Coronary artery (tissue), 2 donors: ENCODE measurements at regions not wholly inside any gene's neighbourhood (a gene's known extent, or its start where the extent isn't known, plus 50 kb on each side); places are given as distances from the start of the nearest gene placed in this dataset.
"Not testable (repeated sequence)": the region's sequence is repeated elsewhere in the genome, so short reads cannot be mapped to it uniquely, and the experiment has no call there.

Experiments
- DNase-seq: peaks from one replicate; pipeline ENCODE4 v3.0.0-alpha.2; 2017; ENCODE audit warnings: low spot score
- H3K27ac ChIP-seq, 2 donors: fragments of 200-600 bp; sonication (generic); one replicate each; pipeline ENCODE4 v1.5.1; 2016 to 2019
- H3K4me3 ChIP-seq: fragments of 200-600 bp; sonication (generic); 2 replicates; pipeline ENCODE4 v1.5.1; 2016; ENCODE audit warnings: mild to moderate bottlenecking, moderate library complexity
- TF ChIP-seq, protein P1 (sequence below): fragments of 200-600 bp; sonication (generic); IDR thresholded peaks from one replicate; pipeline ENCODE4 v1.5.1; 2019; ENCODE audit warnings: antibody characterized with exemption

DNA sequence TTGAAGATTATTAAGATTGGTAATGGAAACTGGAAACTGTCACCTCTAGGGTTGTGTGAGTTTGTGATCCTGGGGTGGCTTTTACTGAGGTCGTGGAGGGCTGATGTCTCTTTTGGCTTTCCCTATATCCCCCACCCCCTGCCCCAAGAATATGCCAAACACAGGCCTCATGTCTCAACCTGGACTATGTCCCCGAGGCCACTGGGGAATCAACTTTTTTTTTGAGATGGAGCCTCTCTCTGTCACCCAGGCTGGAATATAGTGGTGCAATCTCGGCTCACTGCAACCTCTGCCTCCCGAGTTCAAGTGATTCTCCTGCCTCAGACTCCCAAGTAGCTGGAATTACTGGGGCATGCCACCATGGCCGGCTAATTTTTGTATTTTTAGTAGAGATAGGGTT, 83.3 kb upstream of the RALGAPA2 start:
- TF ChIP-seq, protein P1, sequence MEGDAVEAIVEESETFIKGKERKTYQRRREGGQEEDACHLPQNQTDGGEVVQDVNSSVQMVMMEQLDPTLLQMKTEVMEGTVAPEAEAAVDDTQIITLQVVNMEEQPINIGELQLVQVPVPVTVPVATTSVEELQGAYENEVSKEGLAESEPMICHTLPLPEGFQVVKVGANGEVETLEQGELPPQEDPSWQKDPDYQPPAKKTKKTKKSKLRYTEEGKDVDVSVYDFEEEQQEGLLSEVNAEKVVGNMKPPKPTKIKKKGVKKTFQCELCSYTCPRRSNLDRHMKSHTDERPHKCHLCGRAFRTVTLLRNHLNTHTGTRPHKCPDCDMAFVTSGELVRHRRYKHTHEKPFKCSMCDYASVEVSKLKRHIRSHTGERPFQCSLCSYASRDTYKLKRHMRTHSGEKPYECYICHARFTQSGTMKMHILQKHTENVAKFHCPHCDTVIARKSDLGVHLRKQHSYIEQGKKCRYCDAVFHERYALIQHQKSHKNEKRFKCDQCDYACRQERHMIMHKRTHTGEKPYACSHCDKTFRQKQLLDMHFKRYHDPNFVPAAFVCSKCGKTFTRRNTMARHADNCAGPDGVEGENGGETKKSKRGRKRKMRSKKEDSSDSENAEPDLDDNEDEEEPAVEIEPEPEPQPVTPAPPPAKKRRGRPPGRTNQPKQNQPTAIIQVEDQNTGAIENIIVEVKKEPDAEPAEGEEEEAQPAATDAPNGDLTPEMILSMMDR = no peak
- DNase-seq = no peak
- Histone ChIP-seq H3K4me3 (no peak overlapping the region), H3K27ac (no peak overlapping the region)

DNA sequence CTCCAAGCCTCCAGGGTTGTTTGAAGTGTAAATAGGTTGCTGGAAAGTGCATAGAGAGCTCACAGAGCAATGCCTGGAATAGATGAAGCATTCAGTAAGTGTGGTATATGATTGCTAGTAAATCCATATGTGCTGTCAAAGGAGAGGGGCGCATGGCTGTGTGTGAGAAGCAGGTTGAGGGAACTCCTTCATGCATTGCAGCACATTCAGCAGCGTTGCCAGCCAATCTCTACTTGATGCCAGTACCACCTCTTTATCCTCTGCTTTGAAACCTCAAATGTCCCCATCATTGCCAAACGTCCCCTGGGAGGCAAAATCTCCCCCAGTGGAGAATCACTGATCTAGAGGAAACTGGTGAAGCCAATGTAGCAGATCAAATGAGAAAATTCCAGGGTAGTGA, 82.7 kb upstream of the RALGAPA2 start:
- no peak for DNase-seq
- H3K4me3 ChIP-seq = no peak overlapping the region
- TF ChIP-seq, protein P1 = no peak
- H3K27ac ChIP-seq = no peak overlapping the region

- TF ChIP-seq, protein P1 = no peak
- no peak for DNase-seq
- H3K4me3 ChIP-seq = no peak overlapping the region
- H3K27ac ChIP-seq = no peak overlapping the region
These were observed 81.1 kb upstream of the RALGAPA2 start for GRCh38 chr20:20793591-20793990.

DNA sequence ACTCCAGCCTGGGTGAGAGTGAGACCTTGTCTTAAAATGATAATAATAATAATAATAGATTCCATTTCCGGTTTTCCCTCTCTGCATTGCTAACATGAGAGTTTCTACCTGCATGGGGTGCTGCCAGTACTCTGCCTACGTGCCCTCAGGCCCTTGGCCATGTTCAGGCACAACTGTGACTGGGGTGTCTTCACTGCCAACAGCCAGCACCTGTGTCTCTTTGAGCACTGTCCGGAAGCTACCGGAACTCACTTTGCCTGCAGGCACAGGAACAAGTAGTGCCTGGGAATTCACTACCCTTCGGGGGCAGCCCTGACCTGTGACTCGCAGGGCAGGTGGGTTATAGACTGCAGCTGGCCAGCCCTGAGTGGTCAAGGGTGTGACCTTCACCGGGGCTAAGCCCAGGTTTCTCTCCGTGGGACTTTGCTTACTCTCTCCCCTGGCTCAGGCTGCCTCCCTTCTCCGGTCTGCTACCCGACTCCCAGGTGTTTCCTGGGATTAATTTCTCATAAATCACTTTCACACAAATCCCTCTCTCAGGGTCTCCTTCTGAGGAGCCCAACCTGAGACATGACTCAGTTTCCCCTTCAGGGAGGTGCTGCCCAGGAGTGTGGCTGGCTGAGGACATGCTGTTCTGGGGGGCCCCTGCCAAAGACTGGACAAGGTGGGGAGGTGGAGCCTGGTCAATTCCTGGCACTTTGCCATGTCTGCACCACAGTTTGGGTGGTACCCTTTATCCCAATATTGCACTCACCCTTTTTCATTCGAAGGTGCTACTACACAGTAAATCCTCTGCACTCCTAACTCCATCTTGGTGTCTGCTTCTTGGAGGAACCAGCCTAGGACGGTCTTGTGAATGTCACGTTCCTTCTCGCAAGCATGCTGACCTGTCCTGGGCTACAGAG, 79.5 kb upstream of the RALGAPA2 start:
- no peak for DNase-seq
- TF ChIP-seq, protein P1 = no peak
- H3K4me3 ChIP-seq = no peak overlapping the region
- H3K27ac ChIP-seq = no peak overlapping the region

DNA sequence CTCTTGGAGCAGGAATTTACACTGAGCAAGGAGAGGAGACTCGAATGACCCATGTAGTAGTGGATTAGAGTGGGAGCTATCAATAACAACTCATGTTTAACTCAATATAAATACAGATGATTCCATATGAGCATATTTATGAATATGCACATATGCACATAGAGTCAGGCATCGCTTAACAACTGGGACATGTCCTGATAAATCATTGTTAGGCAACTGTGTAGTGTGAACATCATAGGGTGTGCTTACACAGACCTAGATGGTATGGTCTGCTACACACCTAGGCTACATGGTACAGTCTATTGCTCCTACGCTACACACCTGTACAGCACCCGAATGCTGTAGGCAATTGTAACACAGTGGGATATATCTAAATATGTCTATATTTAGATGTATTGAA, 75.9 kb upstream of the RALGAPA2 start:
- TF ChIP-seq, protein P1 = no peak
- Histone ChIP-seq H3K27ac (no peak overlapping the region), H3K4me3 (no peak overlapping the region)
- no peak for DNase-seq

- TF ChIP-seq, protein P1 = no peak
These were observed 74.0 kb upstream of the RALGAPA2 start for GRCh38 chr20:20786428-20786827.

DNA sequence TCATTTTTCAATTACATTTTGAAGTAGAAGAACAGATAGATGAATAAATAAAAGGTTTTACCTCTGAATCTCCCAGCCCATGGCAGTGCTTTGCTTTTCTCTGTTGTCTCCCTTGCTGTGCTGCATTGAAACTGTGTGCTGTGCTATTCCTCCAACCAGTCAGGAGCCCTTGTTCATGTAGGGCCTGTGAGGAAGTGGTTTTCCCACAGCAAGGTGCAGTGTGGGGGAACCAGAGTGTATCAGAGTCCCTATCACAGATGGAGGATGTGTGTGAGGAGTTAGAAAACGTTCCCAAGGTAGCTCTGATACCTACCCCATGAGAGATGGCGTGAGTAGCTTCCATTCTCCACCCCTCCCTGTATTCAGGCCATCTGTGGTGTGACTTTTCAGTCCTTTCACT, 72.8 kb upstream of the RALGAPA2 start:
- no peak for DNase-seq
- TF ChIP-seq, protein P1 = no peak
- Histone ChIP-seq H3K4me3 (no peak overlapping the region), H3K27ac (no peak overlapping the region)

More at GRCh38 chr20:20786428-20786827, 74.0 kb upstream of the RALGAPA2 start:
- H3K4me3 ChIP-seq = no peak overlapping the region
- H3K27ac ChIP-seq = no peak overlapping the region
- no peak for DNase-seq

DNA sequence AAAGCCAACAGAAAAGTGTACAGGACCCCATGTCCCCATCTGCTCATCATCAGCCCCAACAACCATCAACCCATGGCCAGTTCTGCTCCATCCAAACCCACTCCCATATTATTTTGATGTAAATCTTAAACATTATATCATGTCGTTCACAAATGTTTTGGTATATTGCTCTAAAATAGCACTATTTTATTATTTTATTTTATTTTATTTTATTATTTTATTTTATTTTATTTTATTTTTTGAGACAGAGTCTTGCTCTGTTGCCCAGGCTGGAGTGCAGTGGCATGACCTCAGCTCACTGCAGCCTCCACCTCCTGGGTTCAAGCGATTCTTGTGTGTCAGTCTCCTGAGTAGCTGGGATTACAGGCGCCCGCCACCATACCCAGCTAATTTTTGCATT, 72.0 kb upstream of the RALGAPA2 start:
- not testable (repeated sequence) for H3K4me3 ChIP-seq, DNase-seq, H3K27ac ChIP-seq
